Activated CD8-positive, alpha-beta T cell treated with anti-CD3 and anti-CD28 coated beads, Interleukin-2, amount 10 ng/mL, durations not matched to agents 7 days and 5 days (primary cell): ENCODE measurements at regions not wholly inside any gene's neighbourhood (a gene's known extent, or its start where the extent isn't known, plus 50 kb on each side); places are given as distances from the start of the nearest gene placed in this dataset.

Experiments used
- ATAC-seq: fragments of 150-1000 bp; cut with Tn5 transposase; one replicate; pipeline ENCODE4 v1.10.0; 2021; ENCODE audit warnings: moderate library complexity
- CTCF ChIA-PET: fragments of 350-600 bp; sonication (Branson Sonifier 250); formaldehyde crosslinking; loops from one replicate; lab custom pipeline; 2021; ENCODE audit warnings: antibody characterized with exemption; lab: Charles Lee
- POLR2A ChIA-PET: fragments of 350-600 bp; sonication (Branson Sonifier 250); formaldehyde crosslinking; loops from one replicate; lab custom pipeline; 2021; ENCODE audit warnings: antibody characterized with exemption; lab: Charles Lee
- DNase-seq: peaks from one replicate; pipeline ENCODE4 v3.0.0-alpha.2; 2020
- H3K27ac Mint-ChIP-seq: one replicate; pipeline ENCODE4 v1.8.0; 2021; ENCODE audit warnings: mild to moderate bottlenecking, mixed read lengths
- H3K27me3 Mint-ChIP-seq: one replicate; pipeline ENCODE4 v1.8.0; 2021; ENCODE audit warnings: low read depth, mixed read lengths
- H3K36me3 Mint-ChIP-seq: one replicate; pipeline ENCODE4 v1.8.0; 2021; ENCODE audit warnings: low read depth, mixed read lengths
- H3K4me1 Mint-ChIP-seq: one replicate; pipeline ENCODE4 v1.8.0; 2021; ENCODE audit warnings: low read depth, mixed read lengths
- H3K4me3 Mint-ChIP-seq: one replicate; pipeline ENCODE4 v1.8.0; 2021; ENCODE audit warnings: mild to moderate bottlenecking, mixed read lengths
- H3K9me3 Mint-ChIP-seq: one replicate; pipeline ENCODE4 v1.8.0; 2022; ENCODE audit warnings: mixed read lengths; ENCODE audit not compliant: insufficient read depth

DNA sequence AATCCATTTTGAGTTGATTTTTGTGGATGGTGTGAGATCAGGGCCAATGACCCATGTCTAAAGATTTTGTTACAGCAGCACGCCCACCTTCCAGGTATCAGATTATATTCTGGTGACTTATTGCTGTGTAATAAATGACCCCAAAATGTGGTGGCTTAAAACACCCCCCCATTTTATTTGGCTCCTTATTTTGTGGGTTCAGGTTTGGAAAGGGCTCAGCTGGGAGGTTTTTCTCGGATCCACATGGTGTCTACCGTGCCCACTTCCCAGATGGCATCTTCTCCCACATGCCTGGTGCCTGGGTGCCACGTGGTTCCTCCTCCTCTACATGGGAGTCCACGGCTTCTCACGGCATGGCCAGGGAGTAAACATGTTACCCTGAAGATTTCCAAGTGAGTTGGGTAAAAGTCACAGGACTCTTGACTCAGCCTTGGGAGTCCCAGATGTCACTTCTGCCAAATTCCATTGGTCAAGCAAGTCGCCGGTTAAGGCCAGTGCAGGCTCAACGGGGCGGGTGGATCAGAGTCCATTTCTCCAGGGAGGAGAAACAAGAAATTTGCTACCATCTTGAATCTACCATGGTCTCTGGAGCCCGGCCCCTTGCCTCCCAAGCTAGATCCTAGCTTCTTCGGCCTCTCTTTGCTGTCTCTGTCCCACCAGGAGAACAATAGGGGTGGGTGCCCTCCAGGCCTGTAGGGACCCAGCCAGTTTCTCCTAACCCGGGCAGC lies 214.3 kb downstream of the KIF26A start:
- no peaks in the 10 kb centered on the region for H3K9me3 Mint-ChIP-seq
- CTCF ChIA-PET, result no interaction called here
- no peaks in the 10 kb centered on the region for H3K4me1 Mint-ChIP-seq
- no peaks in the 10 kb centered on the region for H3K36me3 Mint-ChIP-seq
- H3K4me3 Mint-ChIP-seq, result no peak overlapping the region
- ATAC-seq, result no peak
- POLR2A ChIA-PET, result no interaction called here
- no peak for DNase-seq
- no peaks in the 10 kb centered on the region for H3K27me3 Mint-ChIP-seq
- H3K27ac Mint-ChIP-seq, result no peak overlapping the region

DNA sequence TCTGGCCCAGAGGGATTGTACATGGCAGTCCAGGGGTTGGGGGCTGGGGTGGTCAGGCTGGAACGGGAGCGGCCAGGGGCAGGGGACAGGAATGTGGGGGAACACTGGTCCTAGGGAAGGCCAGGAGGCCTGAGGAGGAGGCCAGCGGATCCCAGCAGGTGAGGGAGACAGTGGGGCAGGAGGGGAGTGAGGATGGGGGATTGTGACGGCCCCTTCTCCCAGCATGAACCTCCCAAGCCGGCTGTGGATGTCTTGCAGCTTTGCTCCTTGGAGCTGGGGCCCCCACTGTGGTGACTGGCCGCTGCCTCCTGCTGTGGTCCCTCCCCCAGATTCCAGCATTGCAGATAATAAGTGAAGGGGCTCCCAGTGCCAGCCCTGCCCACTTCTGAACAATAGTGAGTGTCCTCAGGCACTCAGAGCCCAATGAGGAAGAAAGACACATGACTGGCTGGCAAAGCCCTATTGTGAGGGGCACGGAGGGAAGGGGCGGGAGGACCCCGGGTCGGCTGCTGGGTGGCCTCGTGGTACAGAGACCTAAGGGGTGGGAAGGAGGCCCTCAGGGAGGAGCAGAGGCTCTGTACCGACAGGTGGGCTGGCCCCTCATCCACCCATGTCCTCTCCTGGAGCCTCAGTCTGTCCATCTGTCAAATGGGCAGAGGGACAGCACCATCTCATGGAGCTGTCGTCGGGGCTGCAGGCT lies 215.0 kb downstream of the KIF26A start:
- POLR2A ChIA-PET, result no interaction called here
- CTCF ChIA-PET, result no interaction called here
- Mint-ChIP-seq H3K4me3 (no peak overlapping the region), H3K27ac (no peak overlapping the region), H3K36me3 (no peaks in the 10 kb centered on the region), H3K27me3 (no peaks in the 10 kb centered on the region), H3K9me3 (no peaks in the 10 kb centered on the region), H3K4me1 (no peaks in the 10 kb centered on the region)
- ATAC-seq (no peak), DNase-seq (no peak)

DNA sequence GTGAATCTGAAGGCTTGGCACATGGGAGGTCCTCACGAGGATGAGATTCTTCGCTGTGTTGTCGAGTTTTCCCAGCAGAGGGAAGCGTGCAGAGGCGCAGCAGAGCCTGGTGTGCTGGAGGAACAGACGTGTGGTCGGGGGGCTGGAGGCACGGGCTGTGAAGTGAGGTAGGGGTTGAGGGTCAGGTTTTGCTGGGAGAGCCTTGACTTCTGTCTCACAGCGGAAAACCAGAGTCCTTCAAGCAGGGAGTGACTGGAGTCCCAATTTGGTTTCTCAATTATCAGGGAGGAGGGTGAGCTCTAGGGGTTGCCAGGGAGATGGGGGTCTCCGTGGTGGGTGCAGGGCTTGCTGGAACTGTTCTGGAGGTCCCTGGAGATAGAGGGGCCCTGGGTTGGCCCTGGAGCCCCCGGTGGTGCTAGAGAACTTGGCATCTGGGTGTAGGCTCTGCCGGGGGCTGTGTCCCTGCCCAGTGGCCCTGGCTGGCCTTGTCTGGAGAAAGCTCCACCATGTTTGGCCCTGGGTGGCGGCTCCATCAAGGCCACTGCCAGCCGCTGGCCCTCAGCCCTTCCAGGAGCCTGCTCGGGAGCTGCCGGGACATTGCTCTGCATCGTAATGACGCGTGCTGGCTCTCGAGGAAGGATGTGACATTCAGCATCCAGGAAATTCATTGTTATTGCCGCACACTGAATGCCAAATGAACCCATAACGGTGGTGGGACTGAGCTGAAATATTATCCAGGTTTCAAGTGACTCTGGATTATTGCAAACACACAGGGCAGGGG lies 215.7 kb downstream of the KIF26A start:
- no peaks in the 10 kb centered on the region for H3K9me3 Mint-ChIP-seq
- H3K36me3 Mint-ChIP-seq, result no peaks in the 10 kb centered on the region
- H3K4me1 Mint-ChIP-seq, result no peaks in the 10 kb centered on the region
- DNase-seq, result no peak
- H3K27ac Mint-ChIP-seq, result no peak overlapping the region
- CTCF ChIA-PET, result interaction anchor here (0.6 kb wide), 1 partner anchor 39 kb away, joined by 4 read pairs; no protein-coding TSS in a partner anchor
- H3K4me3 Mint-ChIP-seq, result no peak overlapping the region
- no peaks in the 10 kb centered on the region for H3K27me3 Mint-ChIP-seq
- no peak for ATAC-seq
- POLR2A ChIA-PET, result no interaction called here

GRCh38 chr14:104355101-104356019 lies 217.0 kb downstream of the KIF26A start:
- CTCF ChIA-PET, result interaction anchor here (0.6 kb wide), 1 partner anchor 38 kb away, joined by 4 read pairs; no protein-coding TSS in a partner anchor

GRCh38 chr14:104356020-104356737 lies 217.8 kb downstream of the KIF26A start:
- no peak overlapping the region for H3K27ac Mint-ChIP-seq
- ChIA-PET CTCF (no interaction called here), POLR2A (no interaction called here)
- no peak for ATAC-seq
- H3K36me3 Mint-ChIP-seq, result no peaks in the 10 kb centered on the region
- H3K27me3 Mint-ChIP-seq, result no peaks in the 10 kb centered on the region
- no peak for DNase-seq
- H3K4me3 Mint-ChIP-seq, result no peak overlapping the region
- H3K9me3 Mint-ChIP-seq, result no peaks in the 10 kb centered on the region
- no peaks in the 10 kb centered on the region for H3K4me1 Mint-ChIP-seq

More at GRCh38 chr14:104355101-104356019, 217.0 kb downstream of the KIF26A start:
- Mint-ChIP-seq H3K4me1 (no peaks in the 10 kb centered on the region), H3K27ac (no peak overlapping the region), H3K4me3 (no peak overlapping the region), H3K9me3 (no peaks in the 10 kb centered on the region), H3K36me3 (no peaks in the 10 kb centered on the region), H3K27me3 (no peaks in the 10 kb centered on the region)
- no peak for ATAC-seq
- DNase-seq, result no peak
- POLR2A ChIA-PET, result no interaction called here

GRCh38 chr14:104356738-104357688 lies 218.6 kb downstream of the KIF26A start:
- Mint-ChIP-seq H3K4me1 (no peaks in the 10 kb centered on the region), H3K4me3 (no peak overlapping the region), H3K27me3 (no peaks in the 10 kb centered on the region), H3K9me3 (no peaks in the 10 kb centered on the region), H3K36me3 (no peaks in the 10 kb centered on the region), H3K27ac (no peak overlapping the region)
- DNase-seq (no peak), ATAC-seq (no peak)
- ChIA-PET POLR2A (no interaction called here), CTCF (no interaction called here)

- H3K27me3 Mint-ChIP-seq, result no peaks in the 10 kb centered on the region
- no peak for ATAC-seq
- ChIA-PET POLR2A (no interaction called here), CTCF (no interaction called here)
- H3K9me3 Mint-ChIP-seq, result no peaks in the 10 kb centered on the region
- H3K36me3 Mint-ChIP-seq, result no peaks in the 10 kb centered on the region
- no peaks in the 10 kb centered on the region for H3K4me1 Mint-ChIP-seq
- no peak overlapping the region for H3K27ac Mint-ChIP-seq
- H3K4me3 Mint-ChIP-seq, result no peak overlapping the region
- DNase-seq, result no peak
These were observed 219.5 kb downstream of the KIF26A start for GRCh38 chr14:104357689-104358527.

GRCh38 chr14:104358528-104359300 lies 220.3 kb downstream of the KIF26A start:
- Mint-ChIP-seq H3K36me3 (no peaks in the 10 kb centered on the region), H3K27ac (no peak overlapping the region), H3K9me3 (no peaks in the 10 kb centered on the region), H3K4me3 (no peak overlapping the region), H3K27me3 (no peaks in the 10 kb centered on the region), H3K4me1 (no peaks in the 10 kb centered on the region)
- ATAC-seq (no peak), DNase-seq (no peak)
- POLR2A ChIA-PET, result no interaction called here
- CTCF ChIA-PET, result no interaction called here

GRCh38 chr14:104359301-104359968 lies 220.1 kb upstream of the C14orf180 start:
- ATAC-seq (no peak), DNase-seq (no peak)
- Mint-ChIP-seq H3K27me3 (no peaks in the 10 kb centered on the region), H3K27ac (no peak overlapping the region), H3K36me3 (no peaks in the 10 kb centered on the region), H3K9me3 (no peaks in the 10 kb centered on the region), H3K4me1 (no peaks in the 10 kb centered on the region), H3K4me3 (no peak overlapping the region)
- CTCF ChIA-PET, result no interaction called here
- POLR2A ChIA-PET, result no interaction called here
